ENCODE measurements at regions not wholly inside any gene's neighbourhood (a gene's known extent, or its start where the extent isn't known, plus 50 kb on each side); places are given as distances from the start of the nearest gene placed in this dataset.

GRCh38 chr10:44067432-44067831, 317.5 kb downstream of the CXCL12 start:
- ATAC-seq, result no peak
- intact Hi-C loops (cut with DNase I), result no loop called here
- peaks cover 0 to 5% of the 10 kb centered on the region in 2 donors for H3K4me1 ChIP-seq
- H3K9me3 ChIP-seq, result no peaks in the 10 kb centered on the region
- no peaks in the 10 kb centered on the region for H3K27me3 ChIP-seq
- no peak for TF ChIP-seq CTCF (IDR thresholded peaks at IDR 0.05)
- H3K4me3 ChIP-seq, result no peak overlapping the region
- DNase-seq, result no peak
- H3K36me3 ChIP-seq, result no peaks in the 10 kb centered on the region
- no peak overlapping the region for H3K27ac ChIP-seq

GRCh38 chr10:44066527-44067255, 318.2 kb downstream of the CXCL12 start:
- no peak for ATAC-seq
- no peak for TF ChIP-seq CTCF (IDR thresholded peaks at IDR 0.05)
- Histone ChIP-seq H3K27me3 (no peaks in the 10 kb centered on the region), H3K27ac (no peak overlapping the region), H3K9me3 (no peaks in the 10 kb centered on the region), H3K36me3 (no peaks in the 10 kb centered on the region), H3K4me1 (peaks cover 0 to 5% of the 10 kb centered on the region in 2 donors), H3K4me3 (no peak overlapping the region)
- DNase-seq, result no peak
- intact Hi-C loops (cut with DNase I), result no loop called here

GRCh38 chr10:44065788-44066526, 318.9 kb downstream of the CXCL12 start:
- DNase-seq, result no peak
- Histone ChIP-seq H3K4me3 (no peak overlapping the region), H3K36me3 (no peaks in the 10 kb centered on the region), H3K4me1 (peaks cover 0 to 5% of the 10 kb centered on the region in 2 donors), H3K9me3 (no peaks in the 10 kb centered on the region), H3K27me3 (no peaks in the 10 kb centered on the region), H3K27ac (no peak overlapping the region)
- no peak for TF ChIP-seq CTCF (IDR thresholded peaks at IDR 0.05)
- no peak for ATAC-seq
- intact Hi-C loops (cut with DNase I), result no loop called here

- ATAC-seq, result peak; percentile 31
- no peak overlapping the region for H3K27ac ChIP-seq
Observed at GRCh38 chr10:44064987-44065787, 319.7 kb downstream of the CXCL12 start.

More at GRCh38 chr10:44064987-44065787, 319.7 kb downstream of the CXCL12 start:
- Histone ChIP-seq H3K4me3 (no peak overlapping the region), H3K4me1 (peaks cover 0 to 5% of the 10 kb centered on the region in 2 donors), H3K9me3 (no peaks in the 10 kb centered on the region), H3K27me3 (no peaks in the 10 kb centered on the region), H3K36me3 (no peaks in the 10 kb centered on the region)
- no peak for TF ChIP-seq CTCF (IDR thresholded peaks at IDR 0.05)
- intact Hi-C loops (cut with DNase I), result no loop called here
- no peak for DNase-seq
